ENCODE measurements at regions not wholly inside any gene's neighbourhood (a gene's known extent, or its start where the extent isn't known, plus 50 kb on each side); places are given as distances from the start of the nearest gene placed in this dataset.

DNA sequence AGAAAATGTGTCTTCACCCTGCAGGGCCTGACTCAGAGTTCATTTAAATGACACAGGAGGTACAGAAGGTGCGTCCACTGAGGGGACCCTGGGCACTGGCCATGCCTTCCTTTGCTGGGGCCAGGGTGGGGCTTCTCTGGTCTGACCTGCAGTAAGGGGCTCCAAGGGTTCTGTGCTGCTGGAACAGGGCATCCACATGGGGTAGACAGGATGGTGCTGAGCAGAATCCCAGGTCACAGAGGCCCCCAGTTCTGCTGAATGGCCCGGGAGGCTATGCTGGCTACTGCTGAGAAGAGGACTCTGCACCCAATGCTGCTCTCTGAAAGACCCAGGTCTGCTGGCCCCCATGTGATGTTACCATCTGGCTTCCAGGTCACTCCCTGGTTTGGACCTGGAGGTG, 150.4 kb upstream of the GGTLC1 start:
- H3K27ac ChIP-seq, result no peak overlapping the region
- no peak for TF ChIP-seq ZFX (IDR thresholded peaks at IDR 0.05; ENCODE audit: borderline replicate concordance)
- TF ChIP-seq, protein P1, sequence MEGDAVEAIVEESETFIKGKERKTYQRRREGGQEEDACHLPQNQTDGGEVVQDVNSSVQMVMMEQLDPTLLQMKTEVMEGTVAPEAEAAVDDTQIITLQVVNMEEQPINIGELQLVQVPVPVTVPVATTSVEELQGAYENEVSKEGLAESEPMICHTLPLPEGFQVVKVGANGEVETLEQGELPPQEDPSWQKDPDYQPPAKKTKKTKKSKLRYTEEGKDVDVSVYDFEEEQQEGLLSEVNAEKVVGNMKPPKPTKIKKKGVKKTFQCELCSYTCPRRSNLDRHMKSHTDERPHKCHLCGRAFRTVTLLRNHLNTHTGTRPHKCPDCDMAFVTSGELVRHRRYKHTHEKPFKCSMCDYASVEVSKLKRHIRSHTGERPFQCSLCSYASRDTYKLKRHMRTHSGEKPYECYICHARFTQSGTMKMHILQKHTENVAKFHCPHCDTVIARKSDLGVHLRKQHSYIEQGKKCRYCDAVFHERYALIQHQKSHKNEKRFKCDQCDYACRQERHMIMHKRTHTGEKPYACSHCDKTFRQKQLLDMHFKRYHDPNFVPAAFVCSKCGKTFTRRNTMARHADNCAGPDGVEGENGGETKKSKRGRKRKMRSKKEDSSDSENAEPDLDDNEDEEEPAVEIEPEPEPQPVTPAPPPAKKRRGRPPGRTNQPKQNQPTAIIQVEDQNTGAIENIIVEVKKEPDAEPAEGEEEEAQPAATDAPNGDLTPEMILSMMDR (IDR thresholded peaks at IDR 0.05), result no peak

DNA sequence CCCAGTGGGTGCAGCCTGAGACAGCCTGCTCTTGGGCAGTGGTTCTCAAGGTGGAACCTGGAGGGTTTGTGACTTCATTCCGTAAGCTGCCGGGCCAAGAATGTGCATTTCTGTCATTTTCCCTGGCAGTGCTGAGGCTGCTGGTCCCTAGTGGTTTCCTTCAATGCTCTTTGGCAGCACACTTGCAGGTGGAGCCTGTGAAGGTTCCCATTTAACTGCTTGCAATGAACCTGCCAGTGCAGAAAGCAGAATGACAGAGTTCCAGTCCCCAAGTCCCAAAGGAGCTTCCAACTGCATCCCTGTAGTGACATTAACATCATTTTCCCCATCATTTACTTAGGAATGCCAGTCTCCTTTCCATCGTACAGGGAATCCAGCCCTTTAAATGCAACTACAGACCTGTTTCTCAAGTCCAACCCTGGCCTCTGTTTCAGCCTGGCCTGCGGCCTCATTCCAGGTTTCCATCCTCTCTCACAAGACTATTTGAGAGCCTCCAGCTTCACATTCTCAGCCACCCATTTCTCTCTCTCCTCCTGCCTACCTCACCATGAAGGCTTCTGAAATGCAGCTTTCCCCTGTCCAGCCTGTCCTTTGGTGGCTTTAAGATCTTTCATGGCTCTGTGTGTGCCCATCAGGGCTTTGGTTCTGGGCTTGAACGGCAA, 149.7 kb upstream of the GGTLC1 start:
- no peak overlapping the region for H3K27ac ChIP-seq
- no peak for TF ChIP-seq ZFX (IDR thresholded peaks at IDR 0.05; ENCODE audit: borderline replicate concordance)
- TF ChIP-seq, protein P1 (IDR thresholded peaks at IDR 0.05), result no peak

DNA sequence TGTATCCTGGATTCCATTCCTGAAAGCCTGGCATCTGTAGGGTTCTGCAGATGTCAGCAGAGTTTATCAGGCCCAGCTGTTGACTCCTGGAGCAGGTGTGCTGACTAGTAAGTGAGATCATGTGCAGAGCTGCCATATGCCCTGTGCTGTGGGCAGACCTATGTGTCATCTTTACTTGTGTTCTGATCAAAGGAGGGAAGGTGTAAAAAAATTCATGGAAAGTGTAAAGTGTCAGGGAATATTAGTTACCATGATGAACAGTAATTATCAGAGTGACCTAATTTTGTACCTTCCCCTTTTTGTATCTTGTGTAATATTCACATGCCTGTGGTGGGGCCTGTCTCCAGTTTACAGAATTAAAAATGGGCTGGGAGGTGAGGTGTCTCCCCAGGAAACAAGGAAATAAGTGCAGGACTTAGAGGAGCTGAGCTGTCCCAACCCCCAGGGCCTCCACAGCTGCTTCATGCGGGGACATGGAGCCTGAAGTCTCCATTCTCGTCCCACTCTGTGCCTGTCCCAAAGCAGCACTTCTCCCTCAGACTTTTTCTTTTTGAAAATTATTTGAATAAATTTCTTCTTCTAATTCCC, 148.2 kb upstream of the GGTLC1 start:
- no peak for TF ChIP-seq ZFX (IDR thresholded peaks at IDR 0.05; ENCODE audit: borderline replicate concordance)
- TF ChIP-seq, protein P1 (IDR thresholded peaks at IDR 0.05), result no peak
- no peak overlapping the region for H3K27ac ChIP-seq

DNA sequence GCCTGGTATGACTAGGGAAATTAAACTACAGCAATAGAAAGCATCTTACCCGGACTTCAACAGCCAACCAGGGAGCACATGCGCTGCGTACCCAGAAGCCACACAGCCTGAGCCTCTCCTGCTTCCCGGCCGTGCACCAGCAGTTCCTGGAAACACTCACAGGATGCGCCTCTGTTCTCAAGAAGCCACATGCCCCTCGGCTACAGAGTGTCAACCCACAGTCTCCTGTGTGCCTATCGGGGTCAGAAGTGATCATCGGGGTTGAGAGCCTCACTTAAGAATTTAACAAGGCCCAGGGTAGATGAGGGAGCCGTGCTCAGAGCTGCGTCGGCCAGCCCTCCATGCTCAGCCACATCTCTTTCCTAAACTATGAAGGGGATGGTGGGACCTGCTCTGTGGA, 147.2 kb upstream of the GGTLC1 start:
- TF ChIP-seq, protein P1 (IDR thresholded peaks at IDR 0.05), result no peak
- TF ChIP-seq ZFX (IDR thresholded peaks at IDR 0.05; ENCODE audit: borderline replicate concordance), result no peak
- H3K27ac ChIP-seq, result no peak overlapping the region

DNA sequence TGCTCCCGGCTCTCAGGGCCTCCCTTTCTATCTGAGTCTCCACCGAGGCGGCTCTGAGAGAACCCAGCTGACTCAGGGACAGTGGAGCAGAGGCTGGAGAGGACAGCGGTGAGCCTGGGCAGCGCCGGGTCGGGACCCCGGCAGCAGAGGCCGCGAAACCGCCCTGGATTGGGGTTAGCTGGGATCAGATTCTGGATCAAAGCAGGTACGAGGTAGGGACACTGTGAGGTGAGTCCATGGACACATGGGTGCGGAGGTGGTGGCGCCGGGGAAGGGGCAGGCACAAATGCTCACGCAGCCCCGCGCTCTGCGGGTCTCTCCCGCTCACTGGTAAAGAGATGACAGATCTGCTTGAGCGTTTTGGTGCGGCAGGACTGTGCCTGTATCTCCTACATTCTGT, 146.4 kb upstream of the GGTLC1 start:
- H3K27ac ChIP-seq, result no peak overlapping the region
- TF ChIP-seq ZFX (IDR thresholded peaks at IDR 0.05; ENCODE audit: borderline replicate concordance), result no peak
- TF ChIP-seq, protein P1 (IDR thresholded peaks at IDR 0.05), result no peak

DNA sequence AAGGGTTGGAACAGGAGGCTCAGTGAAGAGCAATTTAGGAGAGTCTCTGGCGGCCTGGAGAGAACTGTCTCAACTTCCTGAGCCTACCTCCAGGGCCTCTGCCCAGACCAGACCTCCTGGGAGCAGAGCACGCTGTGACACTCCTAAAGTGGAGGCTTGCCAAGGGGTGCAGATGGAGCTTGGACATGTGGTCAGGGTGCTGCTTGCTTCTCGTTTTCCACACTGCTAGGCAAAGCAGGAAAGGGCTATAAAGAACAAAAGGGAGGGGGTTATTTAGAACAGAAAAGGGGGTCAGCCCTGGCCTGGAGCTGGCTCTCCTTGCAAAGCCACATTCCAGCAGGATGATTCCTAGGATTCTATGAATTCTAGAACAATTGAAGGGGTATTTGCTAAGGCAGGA, 145.7 kb upstream of the GGTLC1 start:
- TF ChIP-seq, protein P1 (IDR thresholded peaks at IDR 0.05), result no peak
- TF ChIP-seq ZFX (IDR thresholded peaks at IDR 0.05; ENCODE audit: borderline replicate concordance), result no peak
- no peak overlapping the region for H3K27ac ChIP-seq

DNA sequence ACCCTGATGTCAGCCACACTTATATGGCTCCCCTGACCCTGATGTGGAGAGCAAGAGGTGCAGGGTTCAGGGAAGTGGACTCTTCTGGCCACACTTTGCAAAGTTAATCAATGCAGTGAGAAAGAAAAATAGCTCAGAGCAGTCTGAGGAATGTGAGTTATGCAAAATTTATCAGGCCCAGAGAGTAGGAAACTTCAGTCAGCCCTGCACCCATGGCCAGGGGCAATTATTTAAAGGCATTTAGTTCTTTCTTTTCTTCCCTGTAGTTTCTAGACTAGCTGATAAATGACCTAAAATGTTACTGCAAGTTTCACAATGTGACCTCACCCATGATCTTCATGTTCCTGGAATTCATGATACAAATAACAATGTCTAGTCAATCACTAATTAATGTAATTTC, 143.7 kb upstream of the GGTLC1 start:
- TF ChIP-seq, protein P1 (IDR thresholded peaks at IDR 0.05), result no peak
- TF ChIP-seq ZFX (IDR thresholded peaks at IDR 0.05; ENCODE audit: borderline replicate concordance), result no peak
- H3K27ac ChIP-seq, result no peak overlapping the region
